ENCODE measurements at regions not wholly inside any gene's neighbourhood (a gene's known extent, or its start where the extent isn't known, plus 50 kb on each side); places are given as distances from the start of the nearest gene placed in this dataset.

GRCh38 chr17:77811521-77811920, 147.0 kb upstream of the TNRC6C start:
- no peak for TF ChIP-seq CTCF (IDR thresholded peaks at IDR 0.05)
- TF ChIP-seq POLR2A (IDR thresholded peaks at IDR 0.05), result no peak
- no peak for TF ChIP-seq POLR2AphosphoS5 (IDR thresholded peaks at IDR 0.05; ENCODE audit: insufficient read depth in 1 of 2, low read depth in 1 of 2)

Measured in vagina (tissue), 2 donors.